ENCODE measurements at regions not wholly inside any gene's neighbourhood (a gene's known extent, or its start where the extent isn't known, plus 50 kb on each side); places are given as distances from the start of the nearest gene placed in this dataset.

GRCh38 chr21:22961258-22961657, 1963.0 kb downstream of the NCAM2 start:
- no peak for DNase-seq

- DNase-seq = no peak
Measured at GRCh38 chr21:22965455-22966135, 1967.4 kb downstream of the NCAM2 start.

GRCh38 chr21:22981819-22982218, 1983.6 kb downstream of the NCAM2 start:
- no peak for DNase-seq

- no peak for DNase-seq
Measured at GRCh38 chr21:22993144-22993543, 1994.9 kb downstream of the NCAM2 start.

- no peak for DNase-seq
Measured at GRCh38 chr21:22993822-22994574, 1995.8 kb downstream of the NCAM2 start.

- no peak for DNase-seq
Measured at GRCh38 chr21:23003951-23004350, 2005.7 kb downstream of the NCAM2 start.

- DNase-seq = no peak
Measured at GRCh38 chr21:23008601-23009202, 2010.5 kb downstream of the NCAM2 start.

- no peak for DNase-seq
Measured at GRCh38 chr21:23009360-23009759, 2011.2 kb downstream of the NCAM2 start.

- no peak for DNase-seq
Measured at GRCh38 chr21:23014021-23014420, 2015.8 kb downstream of the NCAM2 start.

GRCh38 chr21:23016617-23017016, 2018.4 kb downstream of the NCAM2 start:
- no peak for DNase-seq

GRCh38 chr21:23017989-23018388, 2019.8 kb downstream of the NCAM2 start:
- no peak for DNase-seq

- DNase-seq = no peak
Measured at GRCh38 chr21:23020969-23021368, 2022.8 kb downstream of the NCAM2 start.

GRCh38 chr21:23021481-23021880, 2023.3 kb downstream of the NCAM2 start:
- DNase-seq = no peak

GRCh38 chr21:23026878-23027277, 2028.7 kb downstream of the NCAM2 start:
- DNase-seq = no peak

- no peak for DNase-seq
Measured at GRCh38 chr21:23039846-23040245, 2041.6 kb downstream of the NCAM2 start.

- no peak for DNase-seq
Measured at GRCh38 chr21:23045955-23046354, 2047.7 kb downstream of the NCAM2 start.

GRCh38 chr21:23067672-23068071, 2069.5 kb downstream of the NCAM2 start:
- no peak for DNase-seq

- no peak for DNase-seq
Measured at GRCh38 chr21:23083242-23083641, 2085.0 kb downstream of the NCAM2 start.

- DNase-seq = no peak
Measured at GRCh38 chr21:23093259-23093658, 2095.1 kb downstream of the NCAM2 start.

GRCh38 chr21:23099185-23099584, 2101.0 kb downstream of the NCAM2 start:
- no peak for DNase-seq

- DNase-seq = no peak
Measured at GRCh38 chr21:23101111-23101510, 2102.9 kb downstream of the NCAM2 start.

GRCh38 chr21:23108533-23108932, 2110.3 kb downstream of the NCAM2 start:
- DNase-seq = no peak

- no peak for DNase-seq
Measured at GRCh38 chr21:23111070-23111600, 2112.9 kb downstream of the NCAM2 start.

- DNase-seq = no peak
Measured at GRCh38 chr21:23119491-23119890, 2121.3 kb downstream of the NCAM2 start.
